Body of pancreas (tissue), 4 donors: ENCODE measurements at regions not wholly inside any gene's neighbourhood (a gene's known extent, or its start where the extent isn't known, plus 50 kb on each side); places are given as distances from the start of the nearest gene placed in this dataset.

Experiments
- POLR2A ChIP-seq, 3 donors: fragments of 450-650 bp; IDR thresholded peaks; one replicate each; pipeline ENCODE4 v1.6.1; 2016; ENCODE audit warnings: antibody characterized with exemption in 3 of 3, mild to moderate bottlenecking in 2 of 3
- TF ChIP-seq, protein P1 (sequence below), 7 experiments: fragments of 450-650 bp in 4 of 7; fragments of 200-600 bp in 3 of 7; sonication (generic) in 3 of 7; IDR thresholded peaks; one replicate each; pipeline ENCODE4 v1.5.1; 2016 to 2019; ENCODE audit warnings: antibody characterized with exemption in 7 of 7

DNA sequence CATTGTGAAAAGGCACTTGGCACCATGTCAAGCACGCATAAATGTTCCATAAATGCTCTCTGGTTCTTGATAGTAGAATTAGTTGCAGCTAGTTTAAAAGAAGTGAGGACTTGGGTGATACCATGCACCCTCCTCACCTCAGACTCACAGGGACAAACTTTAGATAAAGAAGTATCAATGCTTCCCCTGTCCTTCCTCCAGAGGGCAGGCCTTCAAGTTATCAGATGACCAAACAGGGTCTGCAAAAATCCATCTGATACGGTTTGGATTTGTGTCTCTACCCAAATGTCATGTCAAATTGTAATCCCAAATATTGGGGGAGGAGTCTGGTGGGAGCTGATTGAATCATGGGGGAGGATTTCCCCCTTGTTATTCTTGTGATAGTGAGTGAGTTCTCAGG is 54.1 kb downstream of the C1QL2 start:
- TF ChIP-seq, protein P1, sequence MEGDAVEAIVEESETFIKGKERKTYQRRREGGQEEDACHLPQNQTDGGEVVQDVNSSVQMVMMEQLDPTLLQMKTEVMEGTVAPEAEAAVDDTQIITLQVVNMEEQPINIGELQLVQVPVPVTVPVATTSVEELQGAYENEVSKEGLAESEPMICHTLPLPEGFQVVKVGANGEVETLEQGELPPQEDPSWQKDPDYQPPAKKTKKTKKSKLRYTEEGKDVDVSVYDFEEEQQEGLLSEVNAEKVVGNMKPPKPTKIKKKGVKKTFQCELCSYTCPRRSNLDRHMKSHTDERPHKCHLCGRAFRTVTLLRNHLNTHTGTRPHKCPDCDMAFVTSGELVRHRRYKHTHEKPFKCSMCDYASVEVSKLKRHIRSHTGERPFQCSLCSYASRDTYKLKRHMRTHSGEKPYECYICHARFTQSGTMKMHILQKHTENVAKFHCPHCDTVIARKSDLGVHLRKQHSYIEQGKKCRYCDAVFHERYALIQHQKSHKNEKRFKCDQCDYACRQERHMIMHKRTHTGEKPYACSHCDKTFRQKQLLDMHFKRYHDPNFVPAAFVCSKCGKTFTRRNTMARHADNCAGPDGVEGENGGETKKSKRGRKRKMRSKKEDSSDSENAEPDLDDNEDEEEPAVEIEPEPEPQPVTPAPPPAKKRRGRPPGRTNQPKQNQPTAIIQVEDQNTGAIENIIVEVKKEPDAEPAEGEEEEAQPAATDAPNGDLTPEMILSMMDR (IDR thresholded peaks at IDR 0.05): no peak
- TF ChIP-seq POLR2A (IDR thresholded peaks at IDR 0.05): no peak
